ENCODE measurements at regions not wholly inside any gene's neighbourhood (a gene's known extent, or its start where the extent isn't known, plus 50 kb on each side); places are given as distances from the start of the nearest gene placed in this dataset.

GRCh38 chr16:55991843-55992242 lies 116.7 kb upstream of the CES5A start:
- TF ChIP-seq CTCF (IDR thresholded peaks at IDR 0.05) (no peak), POLR2A (IDR thresholded peaks at IDR 0.05) (no peak)

All from ovary (tissue), 3 donors.